ENCODE measurements at regions not wholly inside any gene's neighbourhood (a gene's known extent, or its start where the extent isn't known, plus 50 kb on each side); places are given as distances from the start of the nearest gene placed in this dataset.

GRCh38 chr6:40965046-40965445 is 74.0 kb downstream of the UNC5CL start:
- TF ChIP-seq CTCF (IDR thresholded peaks at IDR 0.05; ENCODE audit: low read length) (no peak), EZH2 (IDR thresholded peaks at IDR 0.05; ENCODE audit: borderline replicate concordance, low read length) (no peak)
